Trophoblast cell (in vitro differentiated cells and primary cell): ENCODE measurements at regions not wholly inside any gene's neighbourhood (a gene's known extent, or its start where the extent isn't known, plus 50 kb on each side); places are given as distances from the start of the nearest gene placed in this dataset.
A peak's percentile ranks its signal among the peaks of the same experiment; 100 is the strongest.

Source experiments
- DNase-seq, 2 donors: peaks; one replicate each; pipeline ENCODE4 v3.0.0-alpha.2; 2016
- H2AFZ ChIP-seq: 2 replicates; pipeline ENCODE4 v1.6.1; 2013; ENCODE audit warnings: low read length, moderate library complexity, mild to moderate bottlenecking; ENCODE audit not compliant: insufficient read depth, poor library complexity
- H2AK5ac ChIP-seq: 2 replicates; pipeline ENCODE4 v1.6.1; 2013; ENCODE audit warnings: mild to moderate bottlenecking, low read length
- H2BK120ac ChIP-seq: 2 replicates; pipeline ENCODE4 v1.6.1; 2013; ENCODE audit warnings: low read length, mild to moderate bottlenecking, moderate library complexity; ENCODE audit not compliant: insufficient read depth, poor library complexity
- H2BK12ac ChIP-seq: 2 replicates; pipeline ENCODE4 v1.6.1; 2013; ENCODE audit warnings: mild to moderate bottlenecking, low read length, moderate library complexity
- H2BK5ac ChIP-seq: 2 replicates; pipeline ENCODE4 v1.6.1; 2013; ENCODE audit warnings: low read length, low read depth, moderate library complexity, mild to moderate bottlenecking; ENCODE audit not compliant: poor library complexity
- H3K14ac ChIP-seq: 2 replicates; pipeline ENCODE4 v1.6.1; 2013; ENCODE audit warnings: mild to moderate bottlenecking, low read length
- H3K18ac ChIP-seq: 2 replicates; pipeline ENCODE4 v1.6.1; 2013; ENCODE audit warnings: mild to moderate bottlenecking, low read length
- H3K23ac ChIP-seq: 2 replicates; pipeline ENCODE4 v1.6.1; 2013; ENCODE audit warnings: low read length
- H3K27ac ChIP-seq: 2 replicates; pipeline ENCODE4 v1.5.1; 2013; ENCODE audit warnings: low read depth, mild to moderate bottlenecking, inconsistent platforms, low read length, moderate library complexity
- H3K27me3 ChIP-seq: 2 replicates; pipeline ENCODE4 v1.6.1; 2013; ENCODE audit warnings: inconsistent platforms, mild to moderate bottlenecking, low read length, moderate library complexity; ENCODE audit not compliant: insufficient read depth
- H3K36me3 ChIP-seq, 2 experiments: 1 replicate in 1 of 2; 2 replicates in 1 of 2; pipeline ENCODE4 v1.6.1; 2013; ENCODE audit warnings: low read length in 2 of 2, mild to moderate bottlenecking in 2 of 2, moderate library complexity in 1 of 2; ENCODE audit not compliant: insufficient read depth in 2 of 2, control insufficient read depth in 1 of 2
- H3K4ac ChIP-seq: 2 replicates; pipeline ENCODE4 v1.6.1; 2013; ENCODE audit warnings: low read depth, mild to moderate bottlenecking, low read length, moderate library complexity
- H3K4me1 ChIP-seq, 2 experiments: 1 replicate in 1 of 2; 2 replicates in 1 of 2; pipeline ENCODE4 v1.6.1; 2013; ENCODE audit warnings: low read length in 2 of 2, mild to moderate bottlenecking in 2 of 2, moderate library complexity in 1 of 2; ENCODE audit not compliant: insufficient read depth in 2 of 2, control insufficient read depth in 1 of 2
- H3K4me2 ChIP-seq: 2 replicates; pipeline ENCODE4 v1.6.1; 2013; ENCODE audit warnings: inconsistent platforms, mild to moderate bottlenecking, low read length, moderate library complexity
- H3K4me3 ChIP-seq: 2 replicates; pipeline ENCODE4 v1.5.1; 2013; ENCODE audit warnings: mild to moderate bottlenecking, low read depth, low read length, inconsistent platforms
- H3K79me1 ChIP-seq: one replicate; pipeline ENCODE4 v1.6.1; 2013; ENCODE audit warnings: low read length
- H3K79me2 ChIP-seq: 2 replicates; pipeline ENCODE4 v1.6.1; 2013; ENCODE audit warnings: low read length, mild to moderate bottlenecking; ENCODE audit not compliant: control insufficient read depth, insufficient read depth, poor library complexity
- H3K9ac ChIP-seq: 2 replicates; pipeline ENCODE4 v1.6.1; 2013; ENCODE audit warnings: mild to moderate bottlenecking, low read length
- H3K9me3 ChIP-seq: 2 replicates; pipeline ENCODE4 v1.6.1; 2013; ENCODE audit warnings: low read depth, mild to moderate bottlenecking, control low read depth, inconsistent platforms, low read length; ENCODE audit not compliant: insufficient read depth
- H4K12ac ChIP-seq: 2 replicates; pipeline ENCODE4 v1.6.1; 2013; ENCODE audit warnings: low read depth, mild to moderate bottlenecking, low read length, moderate library complexity
- H4K8ac ChIP-seq: 2 replicates; pipeline ENCODE4 v1.6.1; 2013; ENCODE audit warnings: low read depth, mild to moderate bottlenecking, low read length, moderate library complexity
- H4K91ac ChIP-seq: one replicate; pipeline ENCODE4 v1.6.1; 2013; ENCODE audit warnings: low read depth, mild to moderate bottlenecking, low read length, moderate library complexity
- WGBS: extraction: QIAGEN DNeasy Blood & Tissue Kit; methylation state at CpG from one replicate; pipeline ENCODE4 v1.1.7; 2013; ENCODE audit warnings: missing lambda C conversion rate; ENCODE audit not compliant: insufficient read length, insufficient coverage; ENCODE audit errors: extremely low coverage; 5-methylcytosine and 5-hydroxymethylcytosine counted together

- WGBS, result no CpG with 5 or more reads among the region's 2 CpGs
- no peak overlapping the region for H2AFZ ChIP-seq
- H2BK12ac ChIP-seq, result no peak overlapping the region
- H3K79me2 ChIP-seq, result no peaks in the 10 kb centered on the region
- H3K4me3 ChIP-seq, result no peak overlapping the region
- no peak overlapping the region for H3K4ac ChIP-seq
- H2AK5ac ChIP-seq, result no peak overlapping the region
- no peak overlapping the region for H2BK120ac ChIP-seq
- no peak overlapping the region for H3K18ac ChIP-seq
- no peak overlapping the region for H4K12ac ChIP-seq
- no peak overlapping the region for H4K91ac ChIP-seq
- no peaks in the 10 kb centered on the region for H3K36me3 ChIP-seq
- H3K79me1 ChIP-seq, result no peaks in the 10 kb centered on the region
- no peaks in the 10 kb centered on the region for H3K4me1 ChIP-seq
- no peaks in the 10 kb centered on the region for H3K27me3 ChIP-seq
- H3K14ac ChIP-seq, result no peak overlapping the region
- H3K9ac ChIP-seq, result no peak overlapping the region
- no peak overlapping the region for H3K4me2 ChIP-seq
- H3K9me3 ChIP-seq, result no peaks in the 10 kb centered on the region
- no peak overlapping the region for H3K23ac ChIP-seq
- no peak overlapping the region for H4K8ac ChIP-seq
- H2BK5ac ChIP-seq, result no peak overlapping the region
- no peak overlapping the region for H3K27ac ChIP-seq
- no peak for DNase-seq
These were observed 305.2 kb upstream of the NREP start for GRCh38 chr5:112062181-112062580.

GRCh38 chr5:112061666-112062065, 304.7 kb upstream of the NREP start:
- H3K4me3 ChIP-seq, result no peak overlapping the region
- no peaks in the 10 kb centered on the region for H3K36me3 ChIP-seq
- no peak overlapping the region for H2BK12ac ChIP-seq
- H3K9me3 ChIP-seq, result no peaks in the 10 kb centered on the region
- H3K27me3 ChIP-seq, result no peaks in the 10 kb centered on the region
- no peak overlapping the region for H4K91ac ChIP-seq
- H3K27ac ChIP-seq, result no peak overlapping the region
- H2BK120ac ChIP-seq, result no peak overlapping the region
- no CpG with 5 or more reads among the region's 1 CpG for WGBS
- no peak for DNase-seq
- no peak overlapping the region for H2BK5ac ChIP-seq
- no peak overlapping the region for H4K8ac ChIP-seq
- H3K9ac ChIP-seq, result no peak overlapping the region
- H3K4me2 ChIP-seq, result no peak overlapping the region
- no peak overlapping the region for H3K14ac ChIP-seq
- no peaks in the 10 kb centered on the region for H3K79me1 ChIP-seq
- no peak overlapping the region for H2AFZ ChIP-seq
- no peaks in the 10 kb centered on the region for H3K4me1 ChIP-seq
- no peak overlapping the region for H2AK5ac ChIP-seq
- no peak overlapping the region for H3K18ac ChIP-seq
- H3K4ac ChIP-seq, result no peak overlapping the region
- no peaks in the 10 kb centered on the region for H3K79me2 ChIP-seq
- no peak overlapping the region for H4K12ac ChIP-seq
- no peak overlapping the region for H3K23ac ChIP-seq

DNA sequence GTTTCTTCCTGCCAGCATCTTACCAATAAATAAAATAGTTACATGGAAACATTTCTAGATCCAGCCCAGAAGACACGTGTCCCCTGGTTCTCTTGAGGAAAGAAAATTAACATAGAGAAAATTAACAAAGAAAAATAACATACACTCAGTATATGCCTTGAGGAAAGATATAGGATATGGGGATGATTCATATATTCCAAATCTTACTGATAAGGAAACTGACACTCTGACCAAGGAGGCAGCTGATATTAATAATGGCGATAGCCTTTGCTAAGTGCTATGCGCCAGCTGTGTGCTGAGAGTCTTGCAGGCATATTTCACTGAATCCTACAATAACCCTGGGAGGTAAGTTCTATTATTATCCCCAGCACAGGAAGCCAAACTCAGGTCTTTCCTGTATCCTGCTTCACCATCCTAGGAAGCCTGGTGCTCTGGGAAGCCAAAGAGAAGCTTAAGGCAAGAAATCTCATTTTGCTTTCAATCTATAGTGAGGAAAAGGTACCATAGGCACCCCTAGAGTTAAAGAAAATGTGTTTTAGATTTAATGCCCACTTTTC, 302.7 kb upstream of the NREP start:
- Histone ChIP-seq H3K79me1 (no peaks in the 10 kb centered on the region), H2AFZ (no peak overlapping the region), H3K23ac (no peak overlapping the region), H3K79me2 (no peaks in the 10 kb centered on the region), H3K27ac (no peak overlapping the region), H3K4me3 (no peak overlapping the region), H3K4me2 (no peak overlapping the region), H2BK5ac (no peak overlapping the region), H3K14ac (no peak overlapping the region), H4K8ac (no peak overlapping the region), H4K91ac (no peak overlapping the region), H2AK5ac (no peak overlapping the region), H3K36me3 (no peaks in the 10 kb centered on the region), H3K4me1 (no peaks in the 10 kb centered on the region), H4K12ac (no peak overlapping the region), H2BK12ac (no peak overlapping the region), H2BK120ac (no peak overlapping the region), H3K9me3 (peaks cover 3% of the 10 kb centered on the region), H3K4ac (no peak overlapping the region), H3K18ac (no peak overlapping the region), H3K9ac (no peak overlapping the region), H3K27me3 (no peaks in the 10 kb centered on the region)
- peak in 1 of 2 donors; percentile 43 for DNase-seq
- no CpG with 5 or more reads among the region's 3 CpGs for WGBS

DNA sequence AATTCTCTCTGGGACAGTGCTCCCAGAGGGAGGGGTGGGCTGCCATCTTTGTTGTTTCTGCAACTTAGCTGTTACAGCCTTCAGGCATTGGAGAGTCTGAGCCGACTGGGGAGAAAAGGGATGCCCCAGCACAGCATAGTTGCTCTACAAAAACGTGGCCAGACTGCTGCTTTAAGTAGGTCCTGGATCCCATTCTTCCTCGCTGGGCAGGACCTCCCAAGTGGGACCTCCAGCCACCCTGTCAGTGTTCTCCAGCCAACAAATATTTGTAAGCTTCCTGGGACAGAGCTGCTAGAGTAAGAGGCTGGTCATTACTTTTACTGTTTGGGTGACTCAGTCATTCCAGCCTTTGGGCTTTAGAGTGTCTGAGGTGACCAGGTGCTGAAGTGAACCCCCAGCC, 292.7 kb upstream of the NREP start:
- H3K79me1 ChIP-seq, result no peaks in the 10 kb centered on the region
- H2BK120ac ChIP-seq, result no peak overlapping the region
- no peak overlapping the region for H4K91ac ChIP-seq
- peaks cover 3% of the 10 kb centered on the region for H3K9me3 ChIP-seq
- no peak overlapping the region for H3K9ac ChIP-seq
- H3K14ac ChIP-seq, result no peak overlapping the region
- no peak overlapping the region for H2BK5ac ChIP-seq
- no peak overlapping the region for H2AK5ac ChIP-seq
- H3K4ac ChIP-seq, result no peak overlapping the region
- no peak overlapping the region for H4K12ac ChIP-seq
- WGBS, result no CpG with 5 or more reads among the region's 3 CpGs
- no peak overlapping the region for H3K23ac ChIP-seq
- no peak overlapping the region for H3K18ac ChIP-seq
- no peak overlapping the region for H3K4me3 ChIP-seq
- H3K27me3 ChIP-seq, result no peaks in the 10 kb centered on the region
- H2AFZ ChIP-seq, result no peak overlapping the region
- no peak overlapping the region for H3K27ac ChIP-seq
- H2BK12ac ChIP-seq, result no peak overlapping the region
- no peaks in the 10 kb centered on the region for H3K36me3 ChIP-seq
- H3K4me1 ChIP-seq, result no peaks in the 10 kb centered on the region
- DNase-seq, result no peak
- no peaks in the 10 kb centered on the region for H3K79me2 ChIP-seq
- H3K4me2 ChIP-seq, result no peak overlapping the region
- H4K8ac ChIP-seq, result no peak overlapping the region
